ENCODE measurements at regions not wholly inside any gene's neighbourhood (a gene's known extent, or its start where the extent isn't known, plus 50 kb on each side); places are given as distances from the start of the nearest gene placed in this dataset.

GRCh38 chr6:137783710-137784109 lies 83.3 kb upstream of the TNFAIP3 start:
- Histone ChIP-seq H4K8ac (ENCODE audit: low read depth in 2 of 2, low read length in 2 of 2) (no peak overlapping the region), H3K36me3 (ENCODE audit: control insufficient read depth, insufficient read depth, low read length) (no peaks in the 10 kb centered on the region), H4K91ac (ENCODE audit: insufficient read depth, low read depth, low read length) (no peak overlapping the region), H3K27ac (ENCODE audit: insufficient read depth, low read length) (no peak overlapping the region), H3K9me3 (ENCODE audit: control insufficient read depth, insufficient read depth, low read length) (no peaks in the 10 kb centered on the region), H3K18ac (ENCODE audit: low read depth, low read length) (no peak overlapping the region), H2BK120ac (ENCODE audit: low read depth, low read length) (no peak overlapping the region), H3K9ac (ENCODE audit: low read depth, low read length) (no peak overlapping the region), H4K5ac (ENCODE audit: low read depth, low read length) (no peak overlapping the region), H2BK5ac (ENCODE audit: low read depth, low read length, poor library complexity, severe bottlenecking) (no peak overlapping the region), H3K4me2 (ENCODE audit: low read depth, low read length) (no peak overlapping the region), H3K14ac (replicated peaks; ENCODE audit: low read depth, low read length) (no peak overlapping the region), H2AFZ (replicated peaks; ENCODE audit: low read length, poor library complexity) (no peak overlapping the region), H3K79me1 (ENCODE audit: low read depth in 1 of 2, low read length in 2 of 2) (no peaks in the 10 kb centered on the region), H3K23ac (ENCODE audit: low read depth, low read length) (no peak overlapping the region), H3K56ac (ENCODE audit: extremely low read depth, insufficient read depth, low read length) (no peak overlapping the region), H4K20me1 (ENCODE audit: insufficient read depth, low read length) (no peaks in the 10 kb centered on the region), H3K4me1 (ENCODE audit: control insufficient read depth, insufficient read depth, low read length) (peaks cover 18% of the 10 kb centered on the region), H2AK5ac (ENCODE audit: low read depth, low read length) (no peak overlapping the region), H3K4me3 (ENCODE audit: insufficient read depth, low read depth, low read length) (no peak overlapping the region), H3K4ac (ENCODE audit: low read depth, low read length) (no peak overlapping the region), H3K27me3 (ENCODE audit: control insufficient read depth, insufficient read depth, low read length) (no peaks in the 10 kb centered on the region), H2AK9ac (replicated peaks; ENCODE audit: low read depth, low read length, poor library complexity) (no peak overlapping the region), H3K9me1 (ENCODE audit: insufficient read depth, low read length) (peaks cover 6% of the 10 kb centered on the region; the same call in 1 of the 2 replicates), H2BK15ac (ENCODE audit: low read depth, low read length) (no peak overlapping the region), H2BK20ac (ENCODE audit: low read depth, low read length) (no peak overlapping the region)
- ATAC-seq (ENCODE audit: low read depth), result no peak
- POLR2A ChIA-PET (ENCODE audit: unreplicated experiment), result no interaction called here
- in situ Hi-C loops (cut with MboI; ENCODE audit: low sequenced_read_pairs), result no loop called here
- WGBS, 2 experiments (ENCODE audit: extremely low coverage in 2 of 2, insufficient read length in 1 of 2), result no CpG with 5 or more reads among the region's 1 CpG
- dilution Hi-C loops (cut with HindIII; ENCODE audit: low sequenced_read_pairs, unreplicated experiment), result no loop called here
- DNase-seq, result no peak
- TF ChIP-seq BHLHE40 (IDR thresholded peaks at IDR 0.05; ENCODE audit: low read depth, low read length) (no peak), RAD21 (IDR thresholded peaks at IDR 0.05; ENCODE audit: low read length) (no peak), CTCF (conservative IDR thresholded peaks at IDR 0.05; ENCODE audit: low read depth, low read length) (no peak), RCOR1 (IDR thresholded peaks at IDR 0.05; ENCODE audit: insufficient replicate concordance, low read length) (no peak), POLR2A (IDR thresholded peaks at IDR 0.05; ENCODE audit: low read depth, low read length) (no peak), MAZ (IDR thresholded peaks at IDR 0.05; ENCODE audit: borderline replicate concordance, low read depth, low read length) (no peak), SMC3 (IDR thresholded peaks at IDR 0.05; ENCODE audit: low read depth, low read length) (no peak), MXI1 (IDR thresholded peaks at IDR 0.05; ENCODE audit: borderline replicate concordance, low read depth, low read length) (no peak), CEBPB (IDR thresholded peaks at IDR 0.05; ENCODE audit: low read depth, low read length) (no peak), CHD1 (IDR thresholded peaks at IDR 0.05; ENCODE audit: low read depth, low read length) (no peak), MAFK (IDR thresholded peaks at IDR 0.05; ENCODE audit: low read depth, low read length) (no peak), NFE2L2 (IDR thresholded peaks at IDR 0.05; ENCODE audit: low read depth, low read length) (no peak), RFX5 (IDR thresholded peaks at IDR 0.05; ENCODE audit: low read depth, low read length) (no peak)
- TF ChIP-seq, protein P1, sequence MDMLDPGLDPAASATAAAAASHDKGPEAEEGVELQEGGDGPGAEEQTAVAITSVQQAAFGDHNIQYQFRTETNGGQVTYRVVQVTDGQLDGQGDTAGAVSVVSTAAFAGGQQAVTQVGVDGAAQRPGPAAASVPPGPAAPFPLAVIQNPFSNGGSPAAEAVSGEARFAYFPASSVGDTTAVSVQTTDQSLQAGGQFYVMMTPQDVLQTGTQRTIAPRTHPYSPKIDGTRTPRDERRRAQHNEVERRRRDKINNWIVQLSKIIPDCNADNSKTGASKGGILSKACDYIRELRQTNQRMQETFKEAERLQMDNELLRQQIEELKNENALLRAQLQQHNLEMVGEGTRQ (IDR thresholded peaks at IDR 0.05; ENCODE audit: low read depth, low read length), result no peak
- TF ChIP-seq, protein P2, sequence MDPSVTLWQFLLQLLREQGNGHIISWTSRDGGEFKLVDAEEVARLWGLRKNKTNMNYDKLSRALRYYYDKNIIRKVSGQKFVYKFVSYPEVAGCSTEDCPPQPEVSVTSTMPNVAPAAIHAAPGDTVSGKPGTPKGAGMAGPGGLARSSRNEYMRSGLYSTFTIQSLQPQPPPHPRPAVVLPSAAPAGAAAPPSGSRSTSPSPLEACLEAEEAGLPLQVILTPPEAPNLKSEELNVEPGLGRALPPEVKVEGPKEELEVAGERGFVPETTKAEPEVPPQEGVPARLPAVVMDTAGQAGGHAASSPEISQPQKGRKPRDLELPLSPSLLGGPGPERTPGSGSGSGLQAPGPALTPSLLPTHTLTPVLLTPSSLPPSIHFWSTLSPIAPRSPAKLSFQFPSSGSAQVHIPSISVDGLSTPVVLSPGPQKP (IDR thresholded peaks at IDR 0.05; ENCODE audit: borderline replicate concordance, low read depth, low read length), result no peak
- CTCF ChIA-PET, result interaction anchor here (1.4 kb wide), 1 partner anchor 83 kb away, joined by 3 read pairs; no protein-coding TSS in a partner anchor
- intact Hi-C loops (cut with micrococcal nuclease), result no loop called here
- BruUV-seq (replicated peaks), result no TSS peak
